GM21526 (cell line): ENCODE measurements at regions not wholly inside any gene's neighbourhood (a gene's known extent, or its start where the extent isn't known, plus 50 kb on each side); places are given as distances from the start of the nearest gene placed in this dataset.

ENCODE experiments used
- ATAC-seq: cut with Tn5 transposase; IDR thresholded peaks from one replicate; pipeline ENCODE4 v1.9.1; 2021; ENCODE audit warnings: moderate library complexity; ENCODE audit not compliant: unreplicated experiment, low FRiP score

- ATAC-seq = no peak
Observed at GRCh38 chr13:110773480-110773879, 60.0 kb downstream of the ING1 start.

- no peak for ATAC-seq
Observed at GRCh38 chr13:110774051-110774450, 60.6 kb downstream of the ING1 start.

GRCh38 chr13:110774490-110774889, 61.0 kb downstream of the ING1 start:
- ATAC-seq = no peak

GRCh38 chr13:110775576-110775975, 62.1 kb downstream of the ING1 start:
- no peak for ATAC-seq

GRCh38 chr13:110777251-110777820, 63.8 kb downstream of the ING1 start:
- no peak for ATAC-seq

- ATAC-seq = no peak
Observed at GRCh38 chr13:110779022-110779421, 65.5 kb downstream of the ING1 start.

- no peak for ATAC-seq
Observed at GRCh38 chr13:110780422-110780821, 66.9 kb downstream of the ING1 start.

- no peak for ATAC-seq
Observed at GRCh38 chr13:110782185-110782584, 68.7 kb downstream of the ING1 start.

- ATAC-seq = no peak
Observed at GRCh38 chr13:110784704-110785103, 71.2 kb downstream of the ING1 start.

- ATAC-seq = no peak
Observed at GRCh38 chr13:110788778-110789177, 75.3 kb downstream of the ING1 start.

- no peak for ATAC-seq
Observed at GRCh38 chr13:110789871-110790270, 76.4 kb downstream of the ING1 start.

GRCh38 chr13:110790371-110790770, 76.9 kb downstream of the ING1 start:
- ATAC-seq = no peak

GRCh38 chr13:110794209-110794608, 80.7 kb downstream of the ING1 start:
- no peak for ATAC-seq

GRCh38 chr13:110797230-110797877, 83.9 kb downstream of the ING1 start:
- ATAC-seq = no peak

- no peak for ATAC-seq
Observed at GRCh38 chr13:110798081-110798994, 84.8 kb downstream of the ING1 start.

GRCh38 chr13:110799246-110800236, 86.0 kb downstream of the ING1 start:
- no peak for ATAC-seq

- ATAC-seq = no peak
Observed at GRCh38 chr13:110801044-110801443, 87.5 kb downstream of the ING1 start.

GRCh38 chr13:110802260-110802659, 88.8 kb downstream of the ING1 start:
- ATAC-seq = no peak

GRCh38 chr13:110806636-110807035, 93.1 kb downstream of the ING1 start:
- ATAC-seq = no peak

GRCh38 chr13:110807546-110807945, 94.0 kb downstream of the ING1 start:
- no peak for ATAC-seq
